ENCODE measurements at regions not wholly inside any gene's neighbourhood (a gene's known extent, or its start where the extent isn't known, plus 50 kb on each side); places are given as distances from the start of the nearest gene placed in this dataset.

GRCh38 chr2:219861307-219861706 is 233.9 kb downstream of the SLC4A3 start:
- TF ChIP-seq EP300 (IDR thresholded peaks at IDR 0.05; ENCODE audit: low read depth) = no peak
- no peak for TF ChIP-seq CTCF (IDR thresholded peaks at IDR 0.05)
- TF ChIP-seq POLR2A (IDR thresholded peaks at IDR 0.05) = no peak
- TF ChIP-seq POLR2AphosphoS5 (IDR thresholded peaks at IDR 0.05) = no peak

All from transverse colon (tissue), 4 donors.